Breast epithelium (tissue), 4 donors: ENCODE measurements at regions not wholly inside any gene's neighbourhood (a gene's known extent, or its start where the extent isn't known, plus 50 kb on each side); places are given as distances from the start of the nearest gene placed in this dataset.

ENCODE experiments used
- DNase-seq, 2 donors: peaks; one replicate each; pipeline ENCODE4 v3.0.0-alpha.2; 2019; ENCODE audit warnings: low spot score in 2 of 2
- H3K27ac ChIP-seq, 2 donors: fragments of 200-600 bp; sonication (generic) in 1 of 2; one replicate each; pipeline ENCODE4 v1.5.1; 2016 to 2019; ENCODE audit warnings: mild to moderate bottlenecking in 1 of 2
- H3K27me3 ChIP-seq, 2 donors: fragments of 200-600 bp; sonication (generic) in 1 of 2; one replicate each; pipeline versions ENCODE4 v1.5.1 to v1.6.0; 2017 to 2019; ENCODE audit warnings: control low read depth in 1 of 2, mild to moderate bottlenecking in 1 of 2
- H3K36me3 ChIP-seq: fragments of 200-600 bp; one replicate; pipeline ENCODE4 v1.5.1; 2019
- H3K4me1 ChIP-seq, 2 donors: fragments of 200-600 bp; sonication (generic); one replicate each; pipeline ENCODE4 v1.5.1; 2016 to 2019; ENCODE audit warnings: control low read depth in 1 of 2
- H3K4me3 ChIP-seq, 3 donors: fragments of 200-600 bp; sonication (generic); 1 replicate in 2 of 3; 2 replicates in 1 of 3; pipeline ENCODE4 v1.5.1; 2016 to 2019; ENCODE audit warnings: mild to moderate bottlenecking in 3 of 3, moderate library complexity in 2 of 3
- H3K9me3 ChIP-seq, 2 donors: fragments of 200-600 bp; sonication (generic) in 1 of 2; one replicate each; pipeline ENCODE4 v1.5.1; 2016 to 2019; ENCODE audit warnings: control low read depth in 1 of 2
- POLR2A ChIP-seq: fragments of 450-650 bp; IDR thresholded peaks from one replicate; pipeline ENCODE4 v1.6.1; 2016; ENCODE audit warnings: antibody characterized with exemption, mild to moderate bottlenecking, moderate library complexity
- POLR2AphosphoS5 ChIP-seq, 3 donors: sonication (generic); formaldehyde crosslinking; IDR thresholded peaks; one replicate each; pipeline ENCODE4 v1.6.1; 2017; ENCODE audit warnings: antibody characterized with exemption in 3 of 3
- intact Hi-C: fragments of 100-400 bp; cut with DNase I; formaldehyde crosslinking; loops from one replicate; pipeline ENCODE4 v1.15.1; 2023; ENCODE audit warnings: low total_unique reads
- TF ChIP-seq, protein P1 (sequence below), 3 donors: fragments of 450-650 bp; IDR thresholded peaks; one replicate each; pipeline ENCODE4 v1.5.1; 2016 to 2017; ENCODE audit warnings: antibody characterized with exemption in 3 of 3, mild to moderate bottlenecking in 3 of 3, moderate library complexity in 3 of 3

DNA sequence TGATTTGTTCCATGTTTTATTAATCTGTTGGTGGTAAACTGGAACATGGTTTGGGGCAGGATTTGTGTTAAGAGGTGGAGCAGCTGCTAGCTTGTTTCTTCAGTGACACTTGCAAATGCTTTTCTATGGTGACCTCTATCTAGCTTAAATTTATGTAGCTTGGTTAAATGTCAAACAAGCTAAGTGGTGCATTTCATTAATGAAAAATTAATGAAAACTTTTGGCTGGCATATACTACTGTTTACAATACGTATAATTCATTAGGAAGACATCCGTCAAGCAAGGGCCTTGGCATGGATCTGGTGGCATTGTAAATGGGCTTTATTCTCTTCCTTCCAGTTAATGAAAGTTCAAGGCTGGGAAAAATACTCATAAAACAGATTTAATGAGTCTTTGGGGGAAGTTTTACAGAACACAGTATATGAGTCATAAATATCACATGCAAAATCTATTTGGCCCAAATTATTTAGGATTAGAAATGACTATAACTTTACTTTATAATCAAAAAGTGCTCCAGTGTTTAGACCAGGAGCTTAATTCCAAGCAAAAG, 807.7 kb upstream of the SEL1L start:
- DNase-seq = no peak
- H3K4me1 ChIP-seq = no peaks in the 10 kb centered on the region
- no peaks in the 10 kb centered on the region for H3K27me3 ChIP-seq
- H3K36me3 ChIP-seq = no peaks in the 10 kb centered on the region
- intact Hi-C loops = no loop called here
- H3K9me3 ChIP-seq = no peaks in the 10 kb centered on the region
- TF ChIP-seq, protein P1, sequence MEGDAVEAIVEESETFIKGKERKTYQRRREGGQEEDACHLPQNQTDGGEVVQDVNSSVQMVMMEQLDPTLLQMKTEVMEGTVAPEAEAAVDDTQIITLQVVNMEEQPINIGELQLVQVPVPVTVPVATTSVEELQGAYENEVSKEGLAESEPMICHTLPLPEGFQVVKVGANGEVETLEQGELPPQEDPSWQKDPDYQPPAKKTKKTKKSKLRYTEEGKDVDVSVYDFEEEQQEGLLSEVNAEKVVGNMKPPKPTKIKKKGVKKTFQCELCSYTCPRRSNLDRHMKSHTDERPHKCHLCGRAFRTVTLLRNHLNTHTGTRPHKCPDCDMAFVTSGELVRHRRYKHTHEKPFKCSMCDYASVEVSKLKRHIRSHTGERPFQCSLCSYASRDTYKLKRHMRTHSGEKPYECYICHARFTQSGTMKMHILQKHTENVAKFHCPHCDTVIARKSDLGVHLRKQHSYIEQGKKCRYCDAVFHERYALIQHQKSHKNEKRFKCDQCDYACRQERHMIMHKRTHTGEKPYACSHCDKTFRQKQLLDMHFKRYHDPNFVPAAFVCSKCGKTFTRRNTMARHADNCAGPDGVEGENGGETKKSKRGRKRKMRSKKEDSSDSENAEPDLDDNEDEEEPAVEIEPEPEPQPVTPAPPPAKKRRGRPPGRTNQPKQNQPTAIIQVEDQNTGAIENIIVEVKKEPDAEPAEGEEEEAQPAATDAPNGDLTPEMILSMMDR (IDR thresholded peaks at IDR 0.05) = no peak
- TF ChIP-seq POLR2AphosphoS5 (IDR thresholded peaks at IDR 0.05) = no peak
- TF ChIP-seq POLR2A = no peak
- no peak overlapping the region for H3K4me3 ChIP-seq
- no peak overlapping the region for H3K27ac ChIP-seq

DNA sequence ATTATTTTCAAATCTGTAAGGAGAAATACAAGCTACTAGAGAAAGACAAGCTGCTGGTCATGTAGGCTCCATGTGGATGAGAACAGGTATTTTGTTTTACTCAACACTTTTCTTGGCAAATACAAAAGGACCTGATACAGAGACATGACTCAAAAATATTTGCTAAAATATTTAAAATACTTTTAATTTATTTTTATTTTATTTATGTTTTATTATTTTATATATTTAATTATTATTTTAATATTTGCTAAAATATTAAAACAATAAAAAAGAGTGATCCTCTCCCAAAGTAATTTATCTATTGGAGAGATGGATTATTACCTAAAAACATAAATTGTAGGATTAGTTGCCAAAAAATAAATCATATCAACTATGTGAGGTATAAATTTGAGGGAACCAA, 808.9 kb upstream of the SEL1L start:
- no peak for DNase-seq
- TF ChIP-seq POLR2A (no peak), POLR2AphosphoS5 (IDR thresholded peaks at IDR 0.05) (no peak)
- TF ChIP-seq, protein P1 (IDR thresholded peaks at IDR 0.05) = no peak
- H3K27ac ChIP-seq = no peak overlapping the region
- no peaks in the 10 kb centered on the region for H3K27me3 ChIP-seq
- H3K9me3 ChIP-seq = no peaks in the 10 kb centered on the region
- intact Hi-C loops = no loop called here
- H3K4me3 ChIP-seq = no peak overlapping the region
- H3K36me3 ChIP-seq = no peaks in the 10 kb centered on the region
- no peaks in the 10 kb centered on the region for H3K4me1 ChIP-seq

DNA sequence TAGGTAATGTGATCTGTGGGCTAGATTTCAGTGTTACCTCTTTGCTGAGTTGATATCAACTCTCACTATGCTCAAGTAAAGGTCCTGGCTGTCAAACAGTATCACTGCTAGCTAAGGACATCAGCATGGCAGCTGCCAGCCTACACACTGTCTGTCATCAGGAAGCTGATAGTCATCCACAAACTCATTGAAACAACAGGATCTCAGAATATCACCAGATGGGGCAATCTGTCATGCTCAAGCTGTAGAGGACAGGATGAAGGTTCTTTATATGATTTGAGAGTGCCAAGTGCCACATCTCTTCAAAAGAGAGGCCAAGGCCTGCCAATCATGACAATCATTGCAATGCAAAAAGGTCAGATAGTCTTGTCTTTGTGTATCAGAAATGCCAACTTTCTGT, 811.5 kb upstream of the SEL1L start:
- H3K27me3 ChIP-seq = no peaks in the 10 kb centered on the region
- H3K4me3 ChIP-seq = no peak overlapping the region
- intact Hi-C loops = no loop called here
- H3K27ac ChIP-seq = no peak overlapping the region
- no peak for TF ChIP-seq POLR2A
- TF ChIP-seq POLR2AphosphoS5 (IDR thresholded peaks at IDR 0.05) = no peak
- TF ChIP-seq, protein P1 (IDR thresholded peaks at IDR 0.05) = no peak
- DNase-seq = no peak
- no peaks in the 10 kb centered on the region for H3K36me3 ChIP-seq
- no peaks in the 10 kb centered on the region for H3K4me1 ChIP-seq
- H3K9me3 ChIP-seq = no peaks in the 10 kb centered on the region

DNA sequence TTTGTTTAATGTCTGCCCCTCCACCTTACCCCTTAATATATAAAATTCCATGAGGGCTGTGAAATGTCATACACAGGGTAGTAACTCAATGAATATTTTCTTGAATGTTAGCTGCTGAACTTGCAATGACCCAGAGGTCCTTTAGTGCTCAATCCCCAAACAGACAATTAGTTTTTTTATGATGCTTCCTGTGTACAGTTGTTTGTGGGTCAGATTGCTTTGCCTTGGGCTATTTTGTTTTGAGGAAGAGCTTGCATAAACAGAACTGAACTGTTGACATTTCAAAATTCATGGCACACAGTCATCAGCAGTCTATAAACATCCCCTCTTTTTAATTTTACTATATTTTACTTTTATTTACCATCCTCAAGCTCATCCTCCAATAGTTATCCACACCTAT, 820.5 kb upstream of the SEL1L start:
- H3K27ac ChIP-seq = no peak overlapping the region
- no peak overlapping the region for H3K4me3 ChIP-seq
- no peaks in the 10 kb centered on the region for H3K27me3 ChIP-seq
- TF ChIP-seq, protein P1 (IDR thresholded peaks at IDR 0.05) = no peak
- TF ChIP-seq POLR2AphosphoS5 (IDR thresholded peaks at IDR 0.05) (no peak), POLR2A (no peak)
- H3K9me3 ChIP-seq = peaks cover 0 to 7% of the 10 kb centered on the region in 2 donors
- no peaks in the 10 kb centered on the region for H3K4me1 ChIP-seq
- intact Hi-C loops = no loop called here
- H3K36me3 ChIP-seq = no peaks in the 10 kb centered on the region
- DNase-seq = no peak

DNA sequence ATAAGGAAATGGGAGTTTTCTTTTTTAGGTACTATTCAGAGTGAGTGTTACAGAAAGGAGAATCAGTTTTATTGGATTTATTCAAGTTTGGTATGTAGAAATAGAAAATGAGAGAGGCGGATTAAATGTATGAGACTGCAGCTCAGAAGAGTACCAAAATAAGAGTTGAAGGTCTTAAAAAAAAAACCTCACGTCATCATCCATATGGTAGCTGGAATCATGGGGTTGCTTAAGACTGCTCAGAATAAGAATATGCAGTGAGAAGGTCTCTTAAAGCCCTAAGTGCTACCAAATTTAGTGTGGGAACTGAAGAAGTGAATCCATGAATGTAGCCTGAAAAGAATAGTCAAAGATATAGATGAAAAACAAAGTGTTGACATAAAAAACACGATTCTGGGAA, 825.5 kb upstream of the SEL1L start:
- no peak for DNase-seq
- Histone ChIP-seq H3K9me3 (peaks cover 0 to 7% of the 10 kb centered on the region in 2 donors), H3K4me1 (no peaks in the 10 kb centered on the region), H3K36me3 (no peaks in the 10 kb centered on the region), H3K4me3 (no peak overlapping the region), H3K27me3 (no peaks in the 10 kb centered on the region), H3K27ac (no peak overlapping the region)
- intact Hi-C loops = no loop called here
- TF ChIP-seq POLR2AphosphoS5 (IDR thresholded peaks at IDR 0.05) = no peak

DNA sequence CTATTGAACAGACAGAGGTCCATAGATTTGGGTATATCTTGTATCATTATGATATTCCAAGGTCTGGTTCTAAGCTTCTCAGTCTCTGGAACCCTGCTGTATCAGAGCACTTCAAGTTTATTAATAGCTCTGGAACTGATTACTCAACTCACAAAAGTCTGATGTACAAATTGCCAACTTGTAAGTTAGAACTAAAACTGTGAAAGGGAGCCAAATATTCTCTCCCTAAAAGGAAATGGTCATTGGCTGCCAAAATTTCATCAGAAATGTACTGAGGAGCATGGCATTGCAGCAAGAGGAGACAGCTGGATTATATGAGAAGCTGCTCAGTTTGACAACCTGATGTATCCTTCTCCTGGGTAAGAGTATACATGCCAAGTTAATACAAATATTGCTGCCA, 828.8 kb upstream of the SEL1L start:
- H3K4me3 ChIP-seq = no peak overlapping the region
- no peak overlapping the region for H3K27ac ChIP-seq
- no peaks in the 10 kb centered on the region for H3K4me1 ChIP-seq
- intact Hi-C loops = no loop called here
- no peaks in the 10 kb centered on the region for H3K36me3 ChIP-seq
- no peaks in the 10 kb centered on the region for H3K27me3 ChIP-seq
- no peak for TF ChIP-seq POLR2AphosphoS5 (IDR thresholded peaks at IDR 0.05)
- no peak for TF ChIP-seq POLR2A
- TF ChIP-seq, protein P1 (IDR thresholded peaks at IDR 0.05) = no peak
- DNase-seq = no peak
- H3K9me3 ChIP-seq = no peaks in the 10 kb centered on the region
